Nephron (organoid): ENCODE measurements at regions not wholly inside any gene's neighbourhood (a gene's known extent, or its start where the extent isn't known, plus 50 kb on each side); places are given as distances from the start of the nearest gene placed in this dataset.

ENCODE experiments used
- H3K27ac Mint-ChIP-seq, 3 experiments: 2 replicates each; pipeline ENCODE4 v1.8.0; 2020; ENCODE audit warnings: mixed read lengths in 3 of 3, mild to moderate bottlenecking in 2 of 3, moderate library complexity in 1 of 3
- H3K27me3 Mint-ChIP-seq: 2 replicates; pipeline ENCODE4 v1.8.0; 2021; ENCODE audit warnings: low read depth, mild to moderate bottlenecking, moderate library complexity, mixed read lengths
- H3K36me3 Mint-ChIP-seq: 2 replicates; pipeline ENCODE4 v1.8.0; 2020; ENCODE audit warnings: low read depth, mixed read lengths
- H3K4me1 Mint-ChIP-seq: 2 replicates; pipeline ENCODE4 v1.8.0; 2020; ENCODE audit warnings: mixed read lengths
- H3K4me3 Mint-ChIP-seq, 3 experiments: 2 replicates each; pipeline ENCODE4 v1.8.0; 2020; ENCODE audit warnings: mild to moderate bottlenecking in 3 of 3, mixed read lengths in 3 of 3, moderate library complexity in 2 of 3
- H3K9me3 Mint-ChIP-seq: 2 replicates; pipeline ENCODE4 v1.8.0; 2020; ENCODE audit warnings: mixed read lengths
- TF ChIP-seq, protein P1 (sequence below), 3 experiments: fragments of 200-600 bp; sonication (generic); IDR thresholded peaks; one replicate each; pipeline ENCODE4 v1.5.0; 2021; ENCODE audit warnings: antibody characterized with exemption in 3 of 3; ENCODE audit not compliant: unreplicated experiment in 3 of 3

DNA sequence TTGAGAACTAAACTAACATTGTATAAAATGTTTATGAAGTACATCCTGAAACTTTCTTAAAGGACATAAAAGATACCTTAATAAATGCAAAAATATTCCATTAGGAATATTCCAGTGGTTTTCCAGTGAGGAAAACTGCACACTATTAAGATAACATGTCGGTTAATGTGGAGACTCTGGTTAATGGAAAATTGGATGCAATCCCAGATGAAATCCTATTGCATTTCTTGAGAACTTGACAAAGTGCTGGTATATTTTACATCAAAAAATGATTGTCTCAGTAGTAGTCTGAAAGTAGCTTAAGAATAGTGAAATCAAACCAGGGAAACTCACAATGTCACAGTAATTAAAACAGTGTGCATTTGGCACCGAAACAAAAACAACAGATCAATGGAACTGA, 202.5 kb upstream of the MON1B start:
- no peaks in the 10 kb centered on the region for H3K36me3 Mint-ChIP-seq
- no peaks in the 10 kb centered on the region for H3K4me1 Mint-ChIP-seq

DNA sequence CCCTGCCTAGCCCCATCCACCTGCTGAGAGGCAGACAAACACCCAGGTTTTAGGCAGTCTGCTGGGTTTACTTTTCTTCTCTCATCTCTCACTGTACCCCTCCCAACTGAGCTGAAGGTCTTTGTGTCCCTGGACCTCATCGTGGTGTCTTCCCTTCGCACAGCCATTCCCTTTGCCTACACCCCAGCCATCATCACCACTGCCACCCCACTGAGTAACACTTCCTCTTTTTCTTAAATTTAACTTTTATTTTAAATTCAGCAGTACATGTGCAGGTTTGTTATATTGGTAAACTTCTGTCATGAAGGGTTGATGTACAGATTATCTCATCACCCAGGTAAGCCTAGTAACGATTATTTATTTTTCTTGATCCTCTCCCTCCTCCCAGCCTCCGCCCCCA, 188.3 kb upstream of the MON1B start:
- Mint-ChIP-seq H3K36me3 (no peaks in the 10 kb centered on the region), H3K4me1 (no peaks in the 10 kb centered on the region), H3K4me3 (no peak overlapping the region), H3K27ac (no peak overlapping the region), H3K9me3 (no peaks in the 10 kb centered on the region), H3K27me3 (peaks cover 7% of the 10 kb centered on the region)
- TF ChIP-seq, protein P1, sequence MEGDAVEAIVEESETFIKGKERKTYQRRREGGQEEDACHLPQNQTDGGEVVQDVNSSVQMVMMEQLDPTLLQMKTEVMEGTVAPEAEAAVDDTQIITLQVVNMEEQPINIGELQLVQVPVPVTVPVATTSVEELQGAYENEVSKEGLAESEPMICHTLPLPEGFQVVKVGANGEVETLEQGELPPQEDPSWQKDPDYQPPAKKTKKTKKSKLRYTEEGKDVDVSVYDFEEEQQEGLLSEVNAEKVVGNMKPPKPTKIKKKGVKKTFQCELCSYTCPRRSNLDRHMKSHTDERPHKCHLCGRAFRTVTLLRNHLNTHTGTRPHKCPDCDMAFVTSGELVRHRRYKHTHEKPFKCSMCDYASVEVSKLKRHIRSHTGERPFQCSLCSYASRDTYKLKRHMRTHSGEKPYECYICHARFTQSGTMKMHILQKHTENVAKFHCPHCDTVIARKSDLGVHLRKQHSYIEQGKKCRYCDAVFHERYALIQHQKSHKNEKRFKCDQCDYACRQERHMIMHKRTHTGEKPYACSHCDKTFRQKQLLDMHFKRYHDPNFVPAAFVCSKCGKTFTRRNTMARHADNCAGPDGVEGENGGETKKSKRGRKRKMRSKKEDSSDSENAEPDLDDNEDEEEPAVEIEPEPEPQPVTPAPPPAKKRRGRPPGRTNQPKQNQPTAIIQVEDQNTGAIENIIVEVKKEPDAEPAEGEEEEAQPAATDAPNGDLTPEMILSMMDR (IDR thresholded peaks at IDR 0.05; ENCODE audit: unreplicated experiment in 3 of 3) = no peak

More for the DNA sequence above, 202.5 kb upstream of the MON1B start:
- Mint-ChIP-seq H3K27ac (no peak overlapping the region), H3K4me3 (no peak overlapping the region), H3K9me3 (peaks cover 3% of the 10 kb centered on the region), H3K27me3 (no peaks in the 10 kb centered on the region)
- TF ChIP-seq, protein P1 (IDR thresholded peaks at IDR 0.05; ENCODE audit: unreplicated experiment in 3 of 3) = no peak

DNA sequence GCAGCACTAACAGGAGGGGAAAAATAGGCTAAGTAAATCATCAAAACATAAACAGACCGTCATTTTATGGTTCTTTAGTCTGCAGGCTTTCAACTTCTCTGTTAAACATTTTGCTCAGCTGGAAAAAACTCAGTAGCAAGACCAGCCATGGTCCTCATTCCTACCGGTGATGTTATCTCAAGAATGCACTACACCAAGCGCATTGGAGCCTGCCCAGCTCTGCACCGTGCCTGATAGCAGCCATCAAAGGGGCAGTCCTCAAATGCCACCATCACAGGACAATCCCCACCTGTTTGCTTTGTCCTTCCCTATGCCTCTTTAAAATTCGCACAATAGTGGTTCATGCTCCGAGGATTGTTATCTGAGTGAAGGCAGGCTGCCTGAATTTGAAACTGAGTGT, 181.5 kb upstream of the MON1B start:
- TF ChIP-seq, protein P1 (IDR thresholded peaks at IDR 0.05; ENCODE audit: unreplicated experiment in 3 of 3) = no peak
- Mint-ChIP-seq H3K27me3 (no peaks in the 10 kb centered on the region), H3K36me3 (no peaks in the 10 kb centered on the region), H3K9me3 (peaks cover 6% of the 10 kb centered on the region), H3K4me1 (no peaks in the 10 kb centered on the region), H3K4me3 (no peak overlapping the region), H3K27ac (no peak overlapping the region)

GRCh38 chr16:77014441-77014840, 176.5 kb upstream of the MON1B start:
- no peak overlapping the region for H3K4me3 Mint-ChIP-seq
- H3K4me1 Mint-ChIP-seq = no peaks in the 10 kb centered on the region
- H3K36me3 Mint-ChIP-seq = no peaks in the 10 kb centered on the region
- no peak overlapping the region for H3K27ac Mint-ChIP-seq
- H3K9me3 Mint-ChIP-seq = peaks cover 6% of the 10 kb centered on the region
- H3K27me3 Mint-ChIP-seq = peaks cover 4% of the 10 kb centered on the region
- TF ChIP-seq, protein P1 (IDR thresholded peaks at IDR 0.05; ENCODE audit: unreplicated experiment in 3 of 3) = no peak

GRCh38 chr16:77030600-77030999, 160.4 kb upstream of the MON1B start:
- Mint-ChIP-seq H3K4me1 (no peaks in the 10 kb centered on the region), H3K27ac (no peak overlapping the region), H3K9me3 (no peaks in the 10 kb centered on the region), H3K4me3 (no peak overlapping the region), H3K36me3 (no peaks in the 10 kb centered on the region), H3K27me3 (peaks cover 8% of the 10 kb centered on the region)
- TF ChIP-seq, protein P1 (IDR thresholded peaks at IDR 0.05; ENCODE audit: unreplicated experiment in 3 of 3) = no peak

GRCh38 chr16:77033516-77033915, 157.5 kb upstream of the MON1B start:
- Mint-ChIP-seq H3K27me3 (peaks cover 4% of the 10 kb centered on the region), H3K9me3 (no peaks in the 10 kb centered on the region), H3K4me1 (no peaks in the 10 kb centered on the region), H3K36me3 (no peaks in the 10 kb centered on the region), H3K4me3 (no peak overlapping the region), H3K27ac (no peak overlapping the region)
- TF ChIP-seq, protein P1 (IDR thresholded peaks at IDR 0.05; ENCODE audit: unreplicated experiment in 3 of 3) = no peak
